H1 (cell line): ENCODE measurements at regions not wholly inside any gene's neighbourhood (a gene's known extent, or its start where the extent isn't known, plus 50 kb on each side); places are given as distances from the start of the nearest gene placed in this dataset.

Experiments used
- CTCF ChIA-PET: fragments of 300-600 bp; sonication (Branson Sonifier 250); formaldehyde crosslinking; loops from one replicate; lab custom pipeline; 2021; ENCODE audit not compliant: partially characterized antibody; lab: Charles Lee
- POLR2A ChIA-PET: fragments of 300-600 bp; sonication (Branson Sonifier 250); formaldehyde crosslinking; loops from one replicate; lab custom pipeline; 2021; ENCODE audit warnings: inconsistent platforms; ENCODE audit not compliant: partially characterized antibody; lab: Charles Lee
- DNase-seq, 2 experiments: peaks; one replicate each; pipeline versions ENCODE4 v3.0.0 to v3.0.0-alpha.2; 2010 to 2022; ENCODE audit warnings: low spot score in 2 of 2, low read depth in 1 of 2, mixed read lengths in 1 of 2
- FAIRE-seq: peaks from 2 replicates; lab custom pipeline; 2011; peaks lifted over from hg19 to GRCh38; lab: Jason Lieb, UNC
- H2AFZ ChIP-seq: 2 replicates; pipeline ENCODE4 v1.8.1; 2012; ENCODE audit warnings: low read length, inconsistent platforms
- H2AK5ac ChIP-seq: 2 replicates; pipeline ENCODE4 v1.6.1; 2013; ENCODE audit warnings: low read depth, low read length
- H2BK120ac ChIP-seq: replicated peaks from 2 replicates; pipeline ENCODE3; 2013; ENCODE audit warnings: low read depth, low read length, inconsistent platforms
- H2BK12ac ChIP-seq: 2 replicates; pipeline ENCODE4 v1.6.1; 2013; ENCODE audit warnings: low read depth, low read length
- H2BK15ac ChIP-seq: 2 replicates; pipeline ENCODE4 v1.6.1; 2013; ENCODE audit warnings: low read length
- H2BK20ac ChIP-seq: 2 replicates; pipeline ENCODE4 v1.6.1; 2013; ENCODE audit warnings: low read length
- H2BK5ac ChIP-seq: 2 replicates; pipeline ENCODE4 v1.6.1; 2013; ENCODE audit warnings: low read depth, low read length
- H3K14ac ChIP-seq: 2 replicates; pipeline ENCODE4 v1.6.1; 2013; ENCODE audit warnings: inconsistent platforms; ENCODE audit not compliant: insufficient read length
- H3K18ac ChIP-seq: 2 replicates; pipeline ENCODE4 v1.6.1; 2013; ENCODE audit warnings: low read length; ENCODE audit errors: extremely low read depth
- H3K23ac ChIP-seq: 2 replicates; pipeline ENCODE4 v1.6.1; 2013; ENCODE audit warnings: inconsistent platforms; ENCODE audit not compliant: insufficient read length
- H3K23me2 ChIP-seq: 2 replicates; pipeline ENCODE4 v1.6.1; 2013; ENCODE audit warnings: low read depth, low read length
- H3K27ac ChIP-seq: 2 replicates; pipeline ENCODE4 v1.6.1; 2011; ENCODE audit warnings: low read depth, low read length, inconsistent platforms
- H3K27me3 ChIP-seq, 4 experiments: replicated peaks in 1 of 4; 1 replicate in 1 of 4; 2 replicates in 3 of 4; pipeline versions ENCODE4 v1.6.1 to v1.8.1; 2011 to 2013; ENCODE audit warnings: low read length in 3 of 4, mild to moderate bottlenecking in 3 of 4, inconsistent platforms in 2 of 4, mixed read lengths in 2 of 4, moderate library complexity in 1 of 4; ENCODE audit not compliant: control insufficient read depth in 3 of 4, insufficient read depth in 3 of 4; ENCODE audit errors: extremely low read depth in 1 of 4
- H3K36me3 ChIP-seq, 4 experiments: 2 replicates each; pipeline versions ENCODE4 v1.6.1 to v1.8.1; 2011 to 2013; ENCODE audit warnings: mild to moderate bottlenecking in 4 of 4, low read length in 3 of 4, moderate library complexity in 2 of 4, control low read depth in 1 of 4, inconsistent platforms in 1 of 4; ENCODE audit not compliant: insufficient read depth in 4 of 4, control insufficient read depth in 2 of 4
- H3K4ac ChIP-seq: replicated peaks from 2 replicates; pipeline ENCODE3; 2013; ENCODE audit warnings: low read length, low read depth, mixed read lengths, inconsistent platforms; ENCODE audit not compliant: insufficient read length
- H3K4me1 ChIP-seq, 4 experiments: replicated peaks in 1 of 4; 1 replicate in 1 of 4; 2 replicates in 3 of 4; pipeline versions ENCODE4 v1.6.1 to v1.8.1; 2011 to 2013; ENCODE audit warnings: low read length in 3 of 4, inconsistent platforms in 2 of 4, mixed read lengths in 1 of 4; ENCODE audit not compliant: insufficient read depth in 4 of 4, control insufficient read depth in 3 of 4
- H3K4me2 ChIP-seq, 2 experiments: 2 replicates each; pipeline versions ENCODE4 v1.6.1 to v1.8.1; 2011 to 2013; ENCODE audit warnings: low read depth in 2 of 2, low read length in 2 of 2, control low read depth in 1 of 2, inconsistent platforms in 1 of 2, mild to moderate bottlenecking in 1 of 2; ENCODE audit not compliant: insufficient read depth in 1 of 2
- H3K4me3 ChIP-seq, 4 experiments: fragments of 200-600, 300-600 bp in 1 of 4; sonication (generic), shearing (Covaris generic), sonication (Bioruptor Twin) in 1 of 4; 2 replicates each; pipeline versions ENCODE4 v1.5.1 to v1.8.1; 2011 to 2016; ENCODE audit warnings: low read length in 4 of 4, low read depth in 3 of 4, control low read depth in 2 of 4, inconsistent platforms in 2 of 4, mild to moderate bottlenecking in 2 of 4, mixed read lengths in 1 of 4, moderate library complexity in 1 of 4; ENCODE audit not compliant: insufficient read depth in 2 of 4; ENCODE audit errors: extremely low read depth in 1 of 4
- H3K56ac ChIP-seq: replicated peaks from 2 replicates; pipeline ENCODE3; 2013; ENCODE audit warnings: low read depth, mild to moderate bottlenecking, mixed read lengths, low read length, inconsistent platforms; ENCODE audit not compliant: insufficient read length
- H3K79me1 ChIP-seq: 2 replicates; pipeline ENCODE4 v1.6.1; 2013; ENCODE audit warnings: low read depth, low read length, control low read depth
- H3K79me2 ChIP-seq, 2 experiments: 2 replicates each; pipeline versions ENCODE4 v1.6.1 to v1.8.1; 2012 to 2013; ENCODE audit warnings: low read length in 2 of 2, mild to moderate bottlenecking in 2 of 2, inconsistent platforms in 1 of 2; ENCODE audit not compliant: insufficient read depth in 2 of 2, control insufficient read depth in 1 of 2
- H3K9ac ChIP-seq, 4 experiments: replicated peaks in 1 of 4; 1 replicate in 1 of 4; 2 replicates in 3 of 4; pipeline versions ENCODE4 v1.6.1 to v1.8.1; 2011 to 2013; ENCODE audit warnings: low read depth in 3 of 4, low read length in 3 of 4, control low read depth in 2 of 4, mild to moderate bottlenecking in 2 of 4, moderate library complexity in 2 of 4, inconsistent platforms in 1 of 4; ENCODE audit errors: extremely low read depth in 1 of 4
- H3K9me3 ChIP-seq, 2 experiments: 2 replicates each; pipeline versions ENCODE4 v1.6.1 to v1.8.1; 2012 to 2013; ENCODE audit warnings: mild to moderate bottlenecking in 2 of 2, moderate library complexity in 2 of 2, control low read depth in 1 of 2, inconsistent platforms in 1 of 2, low read depth in 1 of 2, low read length in 1 of 2, mixed read lengths in 1 of 2; ENCODE audit not compliant: insufficient read depth in 2 of 2
- H4K20me1 ChIP-seq, 2 experiments: replicated peaks in 1 of 2; 2 replicates each; pipeline versions ENCODE3 to v1.8.1; 2011 to 2013; ENCODE audit warnings: inconsistent platforms in 2 of 2, low read length in 2 of 2, mild to moderate bottlenecking in 1 of 2; ENCODE audit not compliant: insufficient read depth in 2 of 2, control insufficient read depth in 1 of 2
- H4K5ac ChIP-seq: 2 replicates; pipeline ENCODE4 v1.6.1; 2013; ENCODE audit warnings: low read length, low read depth, mixed read lengths, inconsistent platforms; ENCODE audit not compliant: insufficient read length
- H4K8ac ChIP-seq: 2 replicates; pipeline ENCODE4 v1.8.0; 2013; ENCODE audit warnings: mild to moderate bottlenecking, moderate library complexity, low read length, inconsistent platforms; ENCODE audit not compliant: insufficient read depth; ENCODE audit errors: extremely low read depth
- H4K91ac ChIP-seq: replicated peaks from 2 replicates; pipeline ENCODE3; 2013; ENCODE audit warnings: low read length, mixed read lengths, inconsistent platforms; ENCODE audit not compliant: insufficient read length
- ASH2L ChIP-seq: fragments of 200-600, 300-600 bp; sonication (generic); IDR thresholded peaks from one replicate; pipeline ENCODE4 v1.7.1; 2017; ENCODE audit warnings: low read length
- CBX8 ChIP-seq: fragments of 300-800, 300-1000 bp; sonication (generic); IDR thresholded peaks from 2 replicates; pipeline ENCODE4 v1.7.1; 2016; ENCODE audit warnings: low read depth, low read length, borderline replicate concordance
- HDAC2 ChIP-seq, 2 experiments: fragments of 300-600 bp in 1 of 2; sonication (generic) in 1 of 2; IDR thresholded peaks; 2 replicates each; pipeline ENCODE4 v1.6.1; 2011 to 2012; ENCODE audit warnings: low read depth in 2 of 2, low read length in 2 of 2, mild to moderate bottlenecking in 2 of 2, moderate library complexity in 2 of 2, borderline replicate concordance in 1 of 2, inconsistent platforms in 1 of 2
- JUN ChIP-seq: IDR thresholded peaks from 2 replicates; pipeline ENCODE4 v1.6.1; 2011; ENCODE audit warnings: low read depth, mild to moderate bottlenecking, improper control_type of control experiment, low read length
- KDM4A ChIP-seq: IDR thresholded peaks from one replicate; pipeline ENCODE4 v1.7.1; 2012; ENCODE audit warnings: low read depth, mild to moderate bottlenecking, moderate library complexity, low read length, inconsistent platforms; ENCODE audit not compliant: severe bottlenecking
- KDM5A ChIP-seq: fragments of 200-600 bp; IDR thresholded peaks from 2 replicates; pipeline ENCODE4 v1.7.1; 2012; ENCODE audit warnings: mild to moderate bottlenecking, low read length, inconsistent platforms, mixed read lengths
- RNF2 ChIP-seq: fragments of 200-900, 300-1000 bp; sonication (generic); IDR thresholded peaks from 2 replicates; pipeline ENCODE4 v1.7.1; 2016; ENCODE audit warnings: borderline replicate concordance, low read depth, mild to moderate bottlenecking, antibody characterized with exemption, low read length; ENCODE audit not compliant: poor library complexity, severe bottlenecking; ENCODE audit errors: missing control alignments
- SIX5 ChIP-seq: IDR thresholded peaks from 2 replicates; pipeline ENCODE4 v1.6.1; 2011; ENCODE audit warnings: mild to moderate bottlenecking, low read depth, low read length
- WGBS, 2 experiments: shearing (Covaris generic) in 1 of 2; methylation state at CpG; one replicate each; pipeline versions ENCODE4 v1.1.6 to v1.1.7; 2013 to 2015; ENCODE audit warnings: low lambda C conversion rate in 2 of 2, mixed read lengths in 2 of 2, inconsistent platforms in 1 of 2, low coverage in 1 of 2, missing lambda C conversion rate in 1 of 2; ENCODE audit not compliant: insufficient replicate concordance in 2 of 2, insufficient coverage in 1 of 2, insufficient read length in 1 of 2; ENCODE audit errors: extremely low coverage in 1 of 2, missing lambda C conversion rate in 1 of 2; 5-methylcytosine and 5-hydroxymethylcytosine counted together

- Histone ChIP-seq H3K9me3 (no peaks in the 10 kb centered on the region), H2AFZ (no peak overlapping the region), H2BK5ac (no peak overlapping the region), H2BK12ac (no peak overlapping the region), H4K91ac (no peak overlapping the region), H3K36me3 (no peaks in the 10 kb centered on the region), H3K14ac (no peak overlapping the region), H2BK15ac (no peak overlapping the region), H2BK20ac (no peak overlapping the region), H4K20me1 (no peaks in the 10 kb centered on the region), H3K9ac (no peak overlapping the region), H3K56ac (no peak overlapping the region), H3K23ac (no peak overlapping the region), H3K23me2 (no peaks in the 10 kb centered on the region), H3K4ac (no peak overlapping the region), H2BK120ac (no peak overlapping the region), H3K4me3 (no peak overlapping the region), H2AK5ac (no peak overlapping the region), H4K8ac (no peak overlapping the region), H3K18ac (no peak overlapping the region), H4K5ac (no peak overlapping the region), H3K27ac (no peak overlapping the region), H3K27me3 (no peaks in the 10 kb centered on the region), H3K79me2 (no peaks in the 10 kb centered on the region), H3K79me1 (no peaks in the 10 kb centered on the region), H3K4me1 (peaks cover 0 to 3% (median 0%) of the 10 kb centered on the region in 4 experiments; a peak in 1 of 7 replicates), H3K4me2 (no peak overlapping the region)
- 71% methylated on average over 6 of the region's 6 CpGs; no CpG with 5 or more reads in 1 of the 2 experiments for WGBS, 2 experiments
- no peak for TF ChIP-seq HDAC2 (IDR thresholded peaks at IDR 0.05; ENCODE audit: borderline replicate concordance in 1 of 2, low read depth in 2 of 2, low read length in 2 of 2)
- no peak for TF ChIP-seq JUN
- TF ChIP-seq CBX8, result no peak
- no peak for TF ChIP-seq KDM4A
- no peak for TF ChIP-seq SIX5
- TF ChIP-seq ASH2L, result no peak
- no peak for TF ChIP-seq RNF2
- TF ChIP-seq KDM5A, result no peak
- ChIA-PET POLR2A (no interaction called here), CTCF (interaction anchor here (0.6 to 1.0 kb wide), 2 partner anchors 18 to 294 kb away, joined by 3 read pairs; no protein-coding TSS in a partner anchor)
- no peak for DNase-seq
- FAIRE-seq, result no peak
Observed at GRCh38 chr2:217402761-217403383, 543.0 kb upstream of the TNP1 start.
